MM.1S (cell line): ENCODE measurements at regions not wholly inside any gene's neighbourhood (a gene's known extent, or its start where the extent isn't known, plus 50 kb on each side); places are given as distances from the start of the nearest gene placed in this dataset.

Experiments used
- CTCF ChIP-seq: fragments of 300-600 bp; sonication (generic); IDR thresholded peaks from 2 replicates; pipeline ENCODE4 v1.5.1; 2016; ENCODE audit warnings: antibody characterized with exemption, low read length, mixed read lengths
- EZH2 ChIP-seq: fragments of 300-600 bp; sonication (generic); optimal IDR thresholded peaks from 2 replicates; pipeline ENCODE3; 2017; ENCODE audit warnings: low read depth, mild to moderate bottlenecking, antibody characterized with exemption, low read length, mixed read lengths
- EZH2phosphoT487 ChIP-seq: fragments of 300-600 bp; sonication (generic); IDR thresholded peaks from 2 replicates; pipeline ENCODE4 v1.6.1; 2018; ENCODE audit warnings: antibody characterized with exemption, low read length

- TF ChIP-seq EZH2: no peak
- TF ChIP-seq CTCF: no peak
- TF ChIP-seq EZH2phosphoT487: no peak
These were observed 104.4 kb upstream of the CD93 start for GRCh38 chr20:23190557-23190956.
